SK-N-SH (cell line): ENCODE measurements at regions not wholly inside any gene's neighbourhood (a gene's known extent, or its start where the extent isn't known, plus 50 kb on each side); places are given as distances from the start of the nearest gene placed in this dataset.

Experiments
- CTCF ChIA-PET: fragments of 300-600, 350-600 bp; formaldehyde crosslinking; extraction: SDS; loops from one replicate; lab custom pipeline; 2021; lab: Yijun Ruan, JAX
- POLR2A ChIA-PET: fragments of 350-600 bp; sonication (Branson Sonifier 250); formaldehyde crosslinking; extraction: SDS; loops from one replicate; lab custom pipeline; 2020; ENCODE audit warnings: antibody characterized with exemption, inconsistent platforms; lab: Yijun Ruan, JAX
- DNase-seq: peaks from one replicate; pipeline ENCODE4 v3.0.0; 2012
- H2AFZ ChIP-seq: fragments of 200-600 bp; sonication (generic); 2 replicates; pipeline ENCODE4 v1.8.1; 2016; ENCODE audit warnings: antibody characterized with exemption, mild to moderate bottlenecking, low read depth
- H3F3A ChIP-seq: fragments of 200-600 bp; sonication (generic); replicated peaks from 2 replicates; pipeline ENCODE3; 2016; ENCODE audit warnings: antibody characterized with exemption, mild to moderate bottlenecking; ENCODE audit not compliant: insufficient read depth
- H3K27ac ChIP-seq, 2 experiments: fragments of 200-500 bp in 1 of 2; fragments of 200-600 bp in 1 of 2; sonication (Bioruptor generic) in 1 of 2; sonication (generic), shearing (Covaris generic) in 1 of 2; 2 replicates each; pipeline versions ENCODE4 v1.5.1 to v1.6.1; 2014 to 2016; ENCODE audit warnings: low read depth in 2 of 2, inconsistent platforms in 1 of 2, low read length in 1 of 2, mild to moderate bottlenecking in 1 of 2, mixed read lengths in 1 of 2
- H3K27me3 ChIP-seq: fragments of 200-600 bp; sonication (generic), shearing (Covaris generic); 2 replicates; pipeline ENCODE4 v1.6.1; 2016; ENCODE audit warnings: mixed run types; ENCODE audit not compliant: insufficient read depth
- H3K36me3 ChIP-seq, 2 experiments: fragments of 200-500 bp in 1 of 2; fragments of 200-600 bp in 1 of 2; sonication (Bioruptor generic) in 1 of 2; sonication (generic) in 1 of 2; replicated peaks in 1 of 2; 2 replicates each; pipeline versions ENCODE3 to v1.5.1; 2014 to 2016; ENCODE audit warnings: low read length in 1 of 2, mild to moderate bottlenecking in 1 of 2; ENCODE audit not compliant: insufficient read depth in 2 of 2, control insufficient read depth in 1 of 2
- H3K4me1 ChIP-seq, 2 experiments: fragments of 200-500 bp in 1 of 2; fragments of 200-600 bp in 1 of 2; sonication (Bioruptor generic) in 1 of 2; sonication (generic), shearing (Covaris generic) in 1 of 2; 2 replicates each; pipeline versions ENCODE4 v1.5.1 to v1.6.1; 2014 to 2016; ENCODE audit warnings: low read depth in 1 of 2, low read length in 1 of 2, mixed run types in 1 of 2; ENCODE audit not compliant: insufficient read depth in 2 of 2, control insufficient read depth in 1 of 2
- H3K4me2 ChIP-seq: fragments of 200-600 bp; sonication (generic), shearing (Covaris generic); 2 replicates; pipeline ENCODE4 v1.6.1; 2017; ENCODE audit warnings: mixed run types
- H3K4me3 ChIP-seq, 2 experiments: fragments of 200-500 bp in 1 of 2; fragments of 200-600 bp in 1 of 2; sonication (Bioruptor generic) in 1 of 2; sonication (generic), shearing (Covaris generic) in 1 of 2; 2 replicates each; pipeline versions ENCODE4 v1.5.1 to v1.8.1; 2014 to 2016; ENCODE audit warnings: low read depth in 2 of 2, inconsistent platforms in 1 of 2, low read length in 1 of 2, mild to moderate bottlenecking in 1 of 2, mixed read lengths in 1 of 2, moderate library complexity in 1 of 2
- H3K79me2 ChIP-seq: fragments of 200-600 bp; sonication (generic); 2 replicates; pipeline ENCODE4 v1.8.1; 2017; ENCODE audit warnings: mild to moderate bottlenecking; ENCODE audit not compliant: insufficient read depth
- H3K9ac ChIP-seq: fragments of 200-600 bp; sonication (generic); 2 replicates; pipeline ENCODE4 v1.6.1; 2017; ENCODE audit warnings: mixed run types
- H3K9me2 ChIP-seq: fragments of 200-600 bp; sonication (generic); 2 replicates; pipeline ENCODE4 v1.6.1; 2017; ENCODE audit warnings: mixed run types
- H3K9me3 ChIP-seq: fragments of 200-600 bp; sonication (generic); 2 replicates; pipeline ENCODE4 v1.6.1; 2017; ENCODE audit warnings: mixed run types, mild to moderate bottlenecking, moderate library complexity
- H4K20me1 ChIP-seq: fragments of 200-600 bp; sonication (generic); 2 replicates; pipeline ENCODE4 v1.6.1; 2017; ENCODE audit warnings: mild to moderate bottlenecking, mixed run types; ENCODE audit not compliant: insufficient read depth
- EZH2phosphoT487 ChIP-seq: fragments of 200-600 bp; sonication (generic); IDR thresholded peaks from 2 replicates; pipeline ENCODE4 v1.6.1; 2017; ENCODE audit warnings: low read depth, mixed run types, mild to moderate bottlenecking, antibody characterized with exemption, moderate library complexity, borderline replicate concordance
- FOSL2 ChIP-seq: IDR thresholded peaks from 2 replicates; pipeline ENCODE4 v1.4.0; 2012; ENCODE audit warnings: low read depth, mild to moderate bottlenecking, moderate library complexity, borderline replicate concordance
- FOXJ3 ChIP-seq: sonication (generic); formaldehyde crosslinking; IDR thresholded peaks from 2 replicates; pipeline ENCODE4 v1.5.1; 2020; ENCODE audit warnings: mild to moderate bottlenecking, missing genetic modification reagents
- JUND ChIP-seq: IDR thresholded peaks from 2 replicates; pipeline ENCODE4 v1.4.0; 2012
- MXI1 ChIP-seq: IDR thresholded peaks from 2 replicates; pipeline ENCODE4 v1.6.1; 2012; ENCODE audit warnings: mild to moderate bottlenecking, low read depth, low read length, improper control_type of control experiment
- PBX3 ChIP-seq: IDR thresholded peaks from 2 replicates; pipeline ENCODE4; 2012
- POLR2AphosphoS5 ChIP-seq: IDR thresholded peaks from 2 replicates; pipeline ENCODE4 v1.6.1; 2012; ENCODE audit warnings: low read depth, low read length
- TAF1 ChIP-seq: IDR thresholded peaks from 2 replicates; pipeline ENCODE4 v1.6.1; 2012; ENCODE audit warnings: low read depth, mild to moderate bottlenecking, low read length, moderate library complexity, borderline replicate concordance
- USF1 ChIP-seq: IDR thresholded peaks from 2 replicates; pipeline ENCODE4 v1.4.0; 2012; ENCODE audit warnings: low read depth, borderline replicate concordance
- WGBS: methylation state at CpG from one replicate; pipeline ENCODE4 v1.1.6; 2017; ENCODE audit warnings: low lambda C conversion rate; 5-methylcytosine and 5-hydroxymethylcytosine counted together

- no peak for TF ChIP-seq EZH2phosphoT487
- no peak for TF ChIP-seq TAF1
Observed at GRCh38 chr2:235390816-235391194, 103.0 kb upstream of the AGAP1 start (continued).

- no peaks in the 10 kb centered on the region; a peak in 1 of 4 replicates for H3K4me1 ChIP-seq
- no peak overlapping the region for H2AFZ ChIP-seq
- H3K9me3 ChIP-seq, result no peaks in the 10 kb centered on the region
- WGBS, result 64% methylated on average over 22 of the region's 28 CpGs
- H3K9ac ChIP-seq, result no peak overlapping the region
- no peaks in the 10 kb centered on the region for H3K79me2 ChIP-seq
- ChIA-PET CTCF (no interaction called here), POLR2A (no interaction called here)
- no peak overlapping the region for H3K27ac ChIP-seq
- no peaks in the 10 kb centered on the region for H4K20me1 ChIP-seq
- no peaks in the 10 kb centered on the region for H3K27me3 ChIP-seq
- no peaks in the 10 kb centered on the region for H3K9me2 ChIP-seq
- no peak overlapping the region for H3K4me2 ChIP-seq
- H3K4me3 ChIP-seq, result no peak overlapping the region
- H3K36me3 ChIP-seq, result no peaks in the 10 kb centered on the region
- no peak for DNase-seq
- no peaks in the 10 kb centered on the region for H3F3A ChIP-seq
- TF ChIP-seq USF1, result no peak
- TF ChIP-seq JUND, result no peak
- no peak for TF ChIP-seq FOXJ3 (CRISPR knock-in tag)
- TF ChIP-seq POLR2AphosphoS5, result no peak
- no peak for TF ChIP-seq PBX3
- TF ChIP-seq MXI1, result no peak
Observed at GRCh38 chr2:235391921-235392615, 101.8 kb upstream of the AGAP1 start.

- Histone ChIP-seq H3K79me2 (no peaks in the 10 kb centered on the region), H2AFZ (no peak overlapping the region), H3K4me2 (no peak overlapping the region), H3F3A (no peaks in the 10 kb centered on the region), H3K27me3 (no peaks in the 10 kb centered on the region), H3K36me3 (no peaks in the 10 kb centered on the region), H3K9me3 (no peaks in the 10 kb centered on the region), H3K9me2 (no peaks in the 10 kb centered on the region), H3K27ac (no peak overlapping the region), H3K4me1 (no peaks in the 10 kb centered on the region; a peak in 1 of 4 replicates), H4K20me1 (no peaks in the 10 kb centered on the region), H3K9ac (no peak overlapping the region), H3K4me3 (no peak overlapping the region)
- no peak for DNase-seq
- WGBS, result 57% methylated on average over 12 of the region's 12 CpGs
- TF ChIP-seq FOSL2 (peak; percentile 26; the same call in 1 of the 2 replicates), POLR2AphosphoS5 (no peak)
- POLR2A ChIA-PET, result no interaction called here
- CTCF ChIA-PET, result no interaction called here
Observed at GRCh38 chr2:235394278-235394828, 99.5 kb upstream of the AGAP1 start.
